Osteoblast (primary cell): ENCODE measurements at regions not wholly inside any gene's neighbourhood (a gene's known extent, or its start where the extent isn't known, plus 50 kb on each side); places are given as distances from the start of the nearest gene placed in this dataset.

Experiments used
- DNase-seq: peaks from one replicate; pipeline ENCODE4 v3.0.0; 2011; ENCODE audit warnings: low spot score, mixed read lengths; ENCODE audit not compliant: insufficient read length; ENCODE audit errors: missing footprints
- H2AFZ ChIP-seq: 2 replicates; pipeline ENCODE4 v1.6.0; 2011; ENCODE audit warnings: mild to moderate bottlenecking, low read length
- H3K27ac ChIP-seq: 2 replicates; pipeline ENCODE4 v1.5.1; 2011; ENCODE audit warnings: mild to moderate bottlenecking, low read depth, low read length, moderate library complexity
- H3K27me3 ChIP-seq: 2 replicates; pipeline ENCODE4 v1.6.0; 2012; ENCODE audit warnings: mild to moderate bottlenecking, control low read depth, inconsistent platforms, low read length, moderate library complexity; ENCODE audit not compliant: insufficient read depth
- H3K36me3 ChIP-seq: 2 replicates; pipeline ENCODE4 v1.5.1; 2011; ENCODE audit warnings: mild to moderate bottlenecking, low read length, control low read depth, moderate library complexity; ENCODE audit not compliant: insufficient read depth
- H3K4me1 ChIP-seq: 2 replicates; pipeline ENCODE4 v1.5.1; 2011; ENCODE audit warnings: mild to moderate bottlenecking, low read length, control low read depth, moderate library complexity; ENCODE audit not compliant: insufficient read depth
- H3K4me2 ChIP-seq: 2 replicates; pipeline ENCODE4 v1.6.0; 2011; ENCODE audit warnings: mild to moderate bottlenecking, low read length; ENCODE audit not compliant: insufficient read depth
- H3K4me3 ChIP-seq: fragments of 200-600 bp; sonication (generic); 3 replicates; pipeline ENCODE4 v1.5.1; 2012; ENCODE audit warnings: mild to moderate bottlenecking, low read length, inconsistent platforms; ENCODE audit not compliant: insufficient read depth
- H3K79me2 ChIP-seq: 2 replicates; pipeline ENCODE4 v1.6.0; 2012; ENCODE audit warnings: mild to moderate bottlenecking, low read length, control low read depth, inconsistent platforms; ENCODE audit not compliant: insufficient read depth
- H3K9me3 ChIP-seq: 2 replicates; pipeline ENCODE4 v1.5.1; 2011; ENCODE audit warnings: low read depth, low read length, control low read depth
- H4K20me1 ChIP-seq: 2 replicates; pipeline ENCODE4 v1.6.0; 2012; ENCODE audit warnings: mild to moderate bottlenecking, low read length, control low read depth; ENCODE audit not compliant: insufficient read depth
- CTCF ChIP-seq: IDR thresholded peaks from 2 replicates; pipeline ENCODE4 v1.5.1; 2011; ENCODE audit warnings: mild to moderate bottlenecking, low read depth, low read length, moderate library complexity; ENCODE audit errors: extremely low read depth

- no peak overlapping the region for H3K27ac ChIP-seq
- TF ChIP-seq CTCF, result peak; percentile 55
- no peaks in the 10 kb centered on the region for H3K27me3 ChIP-seq
- H3K36me3 ChIP-seq, result no peaks in the 10 kb centered on the region
- H3K79me2 ChIP-seq, result no peaks in the 10 kb centered on the region
- no peaks in the 10 kb centered on the region for H3K9me3 ChIP-seq
- no peak overlapping the region for H3K4me3 ChIP-seq
- no peak overlapping the region for H3K4me2 ChIP-seq
- no peak for DNase-seq
- H2AFZ ChIP-seq, result no peak overlapping the region
- peaks cover 11% of the 10 kb centered on the region for H3K4me1 ChIP-seq
- no peaks in the 10 kb centered on the region for H4K20me1 ChIP-seq
Measured at GRCh38 chr9:88722753-88723152, 187.8 kb downstream of the NXNL2 start.

GRCh38 chr9:88723751-88724150 is 188.8 kb downstream of the NXNL2 start:
- H3K9me3 ChIP-seq, result no peaks in the 10 kb centered on the region
- H3K4me1 ChIP-seq, result peaks cover 11% of the 10 kb centered on the region
- H3K27ac ChIP-seq, result no peak overlapping the region
- H2AFZ ChIP-seq, result no peak overlapping the region
- no peak overlapping the region for H3K4me3 ChIP-seq
- DNase-seq, result no peak
- no peaks in the 10 kb centered on the region for H4K20me1 ChIP-seq
- H3K79me2 ChIP-seq, result no peaks in the 10 kb centered on the region
- TF ChIP-seq CTCF, result no peak
- no peak overlapping the region for H3K4me2 ChIP-seq
- H3K27me3 ChIP-seq, result no peaks in the 10 kb centered on the region
- H3K36me3 ChIP-seq, result no peaks in the 10 kb centered on the region

GRCh38 chr9:88724331-88724730 is 189.4 kb downstream of the NXNL2 start:
- DNase-seq, result no peak
- Histone ChIP-seq H3K4me3 (no peak overlapping the region), H4K20me1 (no peaks in the 10 kb centered on the region), H3K4me2 (no peak overlapping the region), H2AFZ (no peak overlapping the region), H3K4me1 (peaks cover 11% of the 10 kb centered on the region), H3K27me3 (no peaks in the 10 kb centered on the region), H3K27ac (no peak overlapping the region), H3K36me3 (no peaks in the 10 kb centered on the region), H3K79me2 (no peaks in the 10 kb centered on the region), H3K9me3 (no peaks in the 10 kb centered on the region)
- no peak for TF ChIP-seq CTCF

- no peak for DNase-seq
- no peak overlapping the region for H2AFZ ChIP-seq
- no peak overlapping the region for H3K4me3 ChIP-seq
- no peaks in the 10 kb centered on the region for H3K9me3 ChIP-seq
- H3K36me3 ChIP-seq, result no peaks in the 10 kb centered on the region
- no peak overlapping the region for H3K27ac ChIP-seq
- no peak for TF ChIP-seq CTCF
- no peaks in the 10 kb centered on the region for H4K20me1 ChIP-seq
- H3K4me2 ChIP-seq, result no peak overlapping the region
- no peaks in the 10 kb centered on the region for H3K79me2 ChIP-seq
- no peaks in the 10 kb centered on the region for H3K27me3 ChIP-seq
- H3K4me1 ChIP-seq, result peaks cover 11% of the 10 kb centered on the region
Measured at GRCh38 chr9:88725300-88726019, 190.5 kb downstream of the NXNL2 start.
